ENCODE measurements at regions not wholly inside any gene's neighbourhood (a gene's known extent, or its start where the extent isn't known, plus 50 kb on each side); places are given as distances from the start of the nearest gene placed in this dataset.
"Not testable (repeated sequence)": the region's sequence is repeated elsewhere in the genome, so short reads cannot be mapped to it uniquely, and the experiment has no call there.

GRCh38 chr14:83289896-83290295 is 1756.2 kb upstream of the SEL1L start:
- no peaks in the 10 kb centered on the region for H3K36me3 ChIP-seq
- H3K27me3 ChIP-seq = no peaks in the 10 kb centered on the region
- H3K4me3 ChIP-seq = no peak overlapping the region
- H3K4me1 ChIP-seq = no peaks in the 10 kb centered on the region
- no peak for DNase-seq (ENCODE audit: low spot score in 2 of 2)
- H3K9me3 ChIP-seq = no peaks in the 10 kb centered on the region
- H3K27ac ChIP-seq = no peak overlapping the region
- WGBS = 74% methylated on average over 1 of the region's 1 CpG
- TF ChIP-seq POLR2A (IDR thresholded peaks at IDR 0.05) = no peak

DNA sequence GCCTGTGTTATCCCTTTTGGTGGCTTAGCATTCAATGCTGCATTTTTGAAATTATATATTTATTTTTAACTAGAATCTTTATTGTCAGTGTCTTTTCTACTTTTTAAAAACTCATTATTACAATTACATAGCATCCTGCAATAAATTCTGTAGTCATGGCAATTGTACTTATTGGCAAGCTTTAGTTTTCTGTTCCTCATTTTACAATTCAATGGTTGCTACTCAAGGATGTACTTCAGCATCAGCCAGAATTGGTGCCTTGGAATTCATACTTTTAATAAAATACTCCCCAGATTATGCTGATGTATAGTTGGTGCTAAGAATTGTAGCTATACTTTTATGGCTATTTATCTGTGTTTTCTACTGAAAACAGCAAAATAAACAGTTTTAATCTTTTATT is 1756.8 kb upstream of the SEL1L start:
- Histone ChIP-seq H3K27ac (no peak overlapping the region), H3K4me3 (no peak overlapping the region), H3K9me3 (no peaks in the 10 kb centered on the region), H3K4me1 (no peaks in the 10 kb centered on the region), H3K27me3 (no peaks in the 10 kb centered on the region), H3K36me3 (no peaks in the 10 kb centered on the region)
- no peak for DNase-seq (ENCODE audit: low spot score in 2 of 2)
- no peak for TF ChIP-seq POLR2A (IDR thresholded peaks at IDR 0.05)
- TF ChIP-seq POLR2AphosphoS5 (IDR thresholded peaks at IDR 0.05) = no peak
- TF ChIP-seq CTCF (IDR thresholded peaks at IDR 0.05) = no peak
- TF ChIP-seq EP300 (IDR thresholded peaks at IDR 0.05) = no peak

GRCh38 chr14:83291714-83292113 is 1758.1 kb upstream of the SEL1L start:
- 52% methylated on average over 1 of the region's 1 CpG for WGBS
- H3K27ac ChIP-seq = no peak overlapping the region
- H3K4me1 ChIP-seq = no peaks in the 10 kb centered on the region
- no peaks in the 10 kb centered on the region for H3K36me3 ChIP-seq
- H3K27me3 ChIP-seq = no peaks in the 10 kb centered on the region
- no peaks in the 10 kb centered on the region for H3K9me3 ChIP-seq
- H3K4me3 ChIP-seq = no peak overlapping the region
- DNase-seq (ENCODE audit: low spot score in 2 of 2) = no peak
- TF ChIP-seq POLR2A (IDR thresholded peaks at IDR 0.05) (no peak), EP300 (IDR thresholded peaks at IDR 0.05) (no peak), CTCF (IDR thresholded peaks at IDR 0.05) (no peak)

- WGBS = 32% methylated on average over 1 of the region's 1 CpG
- H3K4me1 ChIP-seq = no peaks in the 10 kb centered on the region
- no peak overlapping the region for H3K27ac ChIP-seq
- no peaks in the 10 kb centered on the region for H3K9me3 ChIP-seq
- H3K36me3 ChIP-seq = no peaks in the 10 kb centered on the region
- H3K4me3 ChIP-seq = no peak overlapping the region
- TF ChIP-seq POLR2AphosphoS5 (IDR thresholded peaks at IDR 0.05) (no peak), EP300 (IDR thresholded peaks at IDR 0.05) (no peak), POLR2A (IDR thresholded peaks at IDR 0.05) (no peak), CTCF (IDR thresholded peaks at IDR 0.05) (no peak)
- H3K27me3 ChIP-seq = no peaks in the 10 kb centered on the region
- DNase-seq (ENCODE audit: low spot score in 2 of 2) = no peak
Observed at GRCh38 chr14:83294941-83295340, 1761.3 kb upstream of the SEL1L start.

GRCh38 chr14:83297361-83297760 is 1763.7 kb upstream of the SEL1L start:
- H3K4me3 ChIP-seq = no peak overlapping the region
- no peaks in the 10 kb centered on the region for H3K4me1 ChIP-seq
- H3K27ac ChIP-seq = no peak overlapping the region
- TF ChIP-seq POLR2A (IDR thresholded peaks at IDR 0.05) (no peak), CTCF (IDR thresholded peaks at IDR 0.05) (no peak), EP300 (IDR thresholded peaks at IDR 0.05) (no peak), POLR2AphosphoS5 (IDR thresholded peaks at IDR 0.05) (no peak)
- WGBS = 43% methylated on average over 3 of the region's 3 CpGs
- no peaks in the 10 kb centered on the region for H3K27me3 ChIP-seq
- no peak for DNase-seq (ENCODE audit: low spot score in 2 of 2)
- no peaks in the 10 kb centered on the region for H3K9me3 ChIP-seq
- no peaks in the 10 kb centered on the region for H3K36me3 ChIP-seq

DNA sequence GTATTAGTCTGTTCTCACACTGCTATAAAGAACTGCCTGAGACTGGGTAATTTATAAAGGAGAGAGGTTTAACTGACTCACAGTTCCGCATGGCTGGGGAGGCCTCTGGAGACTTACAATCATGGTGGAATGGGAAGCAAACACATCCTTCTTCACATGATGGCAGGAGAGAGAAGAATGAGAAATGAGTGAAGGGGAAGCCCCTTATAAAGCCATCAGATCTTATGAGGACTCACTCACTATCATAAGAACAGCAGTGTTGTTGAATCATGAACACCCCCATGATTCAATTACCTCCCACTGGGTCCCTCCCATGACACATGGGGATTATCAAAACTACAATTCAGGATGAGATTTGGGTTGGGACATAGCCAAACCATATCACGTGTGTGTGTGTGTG is 1764.4 kb upstream of the SEL1L start:
- H3K27ac ChIP-seq, H3K36me3 ChIP-seq: not testable (repeated sequence)
- WGBS = 87% methylated on average over 2 of the region's 2 CpGs

More for the DNA sequence above, 1764.4 kb upstream of the SEL1L start:
- DNase-seq (ENCODE audit: low spot score in 2 of 2); H3K4me1 ChIP-seq; H3K4me3 ChIP-seq; H3K27me3 ChIP-seq; H3K9me3 ChIP-seq: not testable (repeated sequence)
